GM23338 (cell line): ENCODE measurements at regions not wholly inside any gene's neighbourhood (a gene's known extent, or its start where the extent isn't known, plus 50 kb on each side); places are given as distances from the start of the nearest gene placed in this dataset.

Source experiments
- ATAC-seq: fragments of 200-7000 bp; cut with Tn5 transposase; 3 replicates; pipeline ENCODE4 v1.9.1; 2020
- DNase-seq: peaks from one replicate; pipeline ENCODE4 v3.0.0-alpha.2; 2015; ENCODE audit warnings: low spot score
- H2AFZ ChIP-seq: fragments of 200-600 bp; sonication (generic); 2 replicates; pipeline ENCODE4 v1.8.0; 2016; ENCODE audit warnings: antibody characterized with exemption, mild to moderate bottlenecking, moderate library complexity
- H3F3A ChIP-seq: fragments of 200-600 bp; sonication (generic); replicated peaks from 2 replicates; pipeline ENCODE4 v1.8.0; 2017; ENCODE audit warnings: antibody characterized with exemption, mixed run types, low read depth
- H3K27ac ChIP-seq: fragments of 200-600 bp; sonication (generic); 2 replicates; pipeline ENCODE4 v1.6.1; 2016; ENCODE audit warnings: low read depth
- H3K27me3 ChIP-seq: fragments of 200-600 bp; sonication (generic); 2 replicates; pipeline ENCODE4 v1.8.0; 2016; ENCODE audit warnings: mild to moderate bottlenecking, mixed run types, moderate library complexity; ENCODE audit not compliant: insufficient read depth
- H3K36me3 ChIP-seq: fragments of 200-600 bp; sonication (generic); 2 replicates; pipeline ENCODE4 v1.8.0; 2016; ENCODE audit warnings: mild to moderate bottlenecking; ENCODE audit not compliant: insufficient read depth
- H3K4me1 ChIP-seq: fragments of 200-600 bp; sonication (generic); 2 replicates; pipeline ENCODE4 v1.8.0; 2016; ENCODE audit warnings: mild to moderate bottlenecking, moderate library complexity; ENCODE audit not compliant: insufficient read depth
- H3K4me2 ChIP-seq: fragments of 200-600 bp; sonication (generic); 2 replicates; pipeline ENCODE4 v1.7.1; 2017; ENCODE audit warnings: mixed run types
- H3K4me3 ChIP-seq: fragments of 200-600 bp; sonication (generic); 2 replicates; pipeline ENCODE4 v1.6.1; 2016; ENCODE audit warnings: mixed run types
- H3K79me2 ChIP-seq: fragments of 200-600 bp; sonication (generic); replicated peaks from 2 replicates; pipeline ENCODE4 v1.8.0; 2017; ENCODE audit warnings: mild to moderate bottlenecking; ENCODE audit not compliant: insufficient read depth
- H3K9me2 ChIP-seq: fragments of 200-600 bp; sonication (generic); 2 replicates; pipeline ENCODE4 v1.8.0; 2017; ENCODE audit not compliant: insufficient read depth
- H4K20me1 ChIP-seq: fragments of 200-600 bp; sonication (generic); replicated peaks from 2 replicates; pipeline ENCODE4 v1.8.0; 2017; ENCODE audit warnings: mild to moderate bottlenecking; ENCODE audit not compliant: insufficient read depth
- H3K27ac Mint-ChIP-seq: 2 replicates; pipeline ENCODE4 v1.8.0; 2020; ENCODE audit warnings: inconsistent platforms, mild to moderate bottlenecking, moderate library complexity, mixed read lengths
- H3K27me3 Mint-ChIP-seq: 3 replicates; pipeline ENCODE4 v1.8.0; 2022; ENCODE audit warnings: low read depth, mild to moderate bottlenecking, moderate library complexity, mixed read lengths, inconsistent platforms; ENCODE audit not compliant: insufficient read depth, poor library complexity
- H3K36me3 Mint-ChIP-seq: 3 replicates; pipeline ENCODE4 v1.8.0; 2021; ENCODE audit warnings: low read depth, mild to moderate bottlenecking, inconsistent platforms, moderate library complexity, mixed read lengths
- H3K4me1 Mint-ChIP-seq: 3 replicates; pipeline ENCODE4 v1.8.0; 2020; ENCODE audit warnings: mild to moderate bottlenecking, inconsistent platforms, mixed read lengths
- H3K4me3 Mint-ChIP-seq: 3 replicates; pipeline ENCODE4 v1.8.0; 2021; ENCODE audit warnings: moderate library complexity, mild to moderate bottlenecking, inconsistent platforms, mixed read lengths
- H3K9me3 Mint-ChIP-seq: 3 replicates; pipeline ENCODE4 v1.8.0; 2020; ENCODE audit warnings: moderate library complexity, mild to moderate bottlenecking, inconsistent platforms, mixed read lengths
- CREB1 ChIP-seq: fragments of 250-450 bp; sonication (Bioruptor Pico); IDR thresholded peaks from 2 replicates; pipeline ENCODE4 v1.5.0; 2020; ENCODE audit warnings: low read depth, mild to moderate bottlenecking, moderate library complexity
- ETS1 ChIP-seq: IDR thresholded peaks from 2 replicates; pipeline ENCODE4 v1.6.1; 2016; ENCODE audit warnings: antibody characterized with exemption
- EZH2 ChIP-seq: fragments of 200-600 bp; sonication (generic); IDR thresholded peaks from one replicate; pipeline ENCODE4 v1.8.0; 2017; ENCODE audit warnings: antibody characterized with exemption, mild to moderate bottlenecking, low read depth; ENCODE audit not compliant: unreplicated experiment
- EZH2phosphoT487 ChIP-seq: fragments of 200-600 bp; sonication (generic); IDR thresholded peaks from one replicate; pipeline ENCODE4 v1.8.1; 2018; ENCODE audit warnings: antibody characterized with exemption; ENCODE audit not compliant: unreplicated experiment
- JUNB ChIP-seq: IDR thresholded peaks from one replicate; pipeline ENCODE4 v1.6.1; 2016; ENCODE audit warnings: antibody characterized with exemption; ENCODE audit not compliant: unreplicated experiment
- NANOG ChIP-seq: IDR thresholded peaks from 2 replicates; pipeline ENCODE4 v1.6.1; 2016; ENCODE audit warnings: antibody characterized with exemption, borderline replicate concordance
- POLR2AphosphoS5 ChIP-seq: IDR thresholded peaks from 2 replicates; pipeline ENCODE4 v1.6.1; 2016; ENCODE audit warnings: antibody characterized with exemption, low read depth
- STAT1 ChIP-seq: IDR thresholded peaks from one replicate; pipeline ENCODE4 v1.6.1; 2016; ENCODE audit warnings: antibody characterized with exemption; ENCODE audit not compliant: unreplicated experiment
- ZNF114 ChIP-seq: fragments of 250-450 bp; sonication (Bioruptor Pico); IDR thresholded peaks from 2 replicates; pipeline ENCODE4 v1.5.0; 2020; ENCODE audit warnings: mild to moderate bottlenecking, moderate library complexity
- ZNF331 ChIP-seq: fragments of 250-450 bp; sonication (Bioruptor Pico); IDR thresholded peaks from 2 replicates; pipeline ENCODE4 v1.5.0; 2020; ENCODE audit warnings: low read depth, mild to moderate bottlenecking, moderate library complexity
- ZNF462 ChIP-seq: fragments of 250-450 bp; sonication (Bioruptor Pico); IDR thresholded peaks from 2 replicates; pipeline ENCODE4 v1.5.0; 2020; ENCODE audit warnings: mild to moderate bottlenecking, moderate library complexity
- TF ChIP-seq, protein P1 (sequence below): IDR thresholded peaks from one replicate; pipeline ENCODE4 v1.6.1; 2018; ENCODE audit warnings: antibody characterized with exemption; ENCODE audit not compliant: unreplicated experiment
- TF ChIP-seq, protein P2 (sequence below), 2 experiments: fragments of 200-600 bp in 1 of 2; sonication (generic) in 1 of 2; conservative IDR thresholded peaks; 2 replicates each; pipeline versions ENCODE4 v1.5.1 to v1.6.1; 2016 to 2017; ENCODE audit warnings: antibody characterized with exemption in 2 of 2, low read depth in 2 of 2, mild to moderate bottlenecking in 2 of 2, moderate library complexity in 1 of 2

DNA sequence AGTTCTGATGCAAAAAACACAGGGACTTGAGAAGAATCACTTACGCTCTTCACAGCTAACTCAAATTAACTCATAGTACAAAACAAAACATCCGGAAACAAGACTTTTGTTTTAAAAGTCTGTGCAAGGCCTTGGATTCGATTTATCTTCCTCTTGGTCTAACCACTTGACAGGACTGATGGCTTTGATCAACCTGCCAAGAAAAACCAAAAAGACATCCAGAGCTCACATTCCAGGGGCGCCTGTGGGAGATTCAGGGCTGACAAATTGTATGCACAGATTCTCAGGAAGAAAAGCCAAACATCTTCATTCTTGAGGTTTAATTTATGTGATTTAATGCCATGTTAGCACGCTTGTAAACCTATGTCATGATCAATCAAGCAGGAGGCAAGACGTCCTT lies 129.1 kb upstream of the TMCC3 start:
- H2AFZ ChIP-seq = no peak overlapping the region
- no peak overlapping the region for H3K27ac Mint-ChIP-seq

More for the DNA sequence above, 129.1 kb upstream of the TMCC3 start:
- H3K4me1 ChIP-seq = peaks cover 2% of the 10 kb centered on the region; the same call in 1 of the 2 replicates
- no peak for ATAC-seq
- no peaks in the 10 kb centered on the region for H3K27me3 ChIP-seq
- peaks cover 6% of the 10 kb centered on the region; the same call in 2 of the 3 replicates for H3K4me1 Mint-ChIP-seq
- H3K4me2 ChIP-seq = no peak overlapping the region
- H3F3A ChIP-seq = no peaks in the 10 kb centered on the region
- H3K9me3 Mint-ChIP-seq = no peaks in the 10 kb centered on the region
- no peaks in the 10 kb centered on the region for H3K79me2 ChIP-seq
- DNase-seq = no peak
- no peaks in the 10 kb centered on the region for H3K9me2 ChIP-seq
- no peak overlapping the region for H3K27ac ChIP-seq
- no peak overlapping the region for H3K4me3 ChIP-seq
- no peak for TF ChIP-seq CREB1 (CRISPR knock-in tag)
- TF ChIP-seq, protein P1, sequence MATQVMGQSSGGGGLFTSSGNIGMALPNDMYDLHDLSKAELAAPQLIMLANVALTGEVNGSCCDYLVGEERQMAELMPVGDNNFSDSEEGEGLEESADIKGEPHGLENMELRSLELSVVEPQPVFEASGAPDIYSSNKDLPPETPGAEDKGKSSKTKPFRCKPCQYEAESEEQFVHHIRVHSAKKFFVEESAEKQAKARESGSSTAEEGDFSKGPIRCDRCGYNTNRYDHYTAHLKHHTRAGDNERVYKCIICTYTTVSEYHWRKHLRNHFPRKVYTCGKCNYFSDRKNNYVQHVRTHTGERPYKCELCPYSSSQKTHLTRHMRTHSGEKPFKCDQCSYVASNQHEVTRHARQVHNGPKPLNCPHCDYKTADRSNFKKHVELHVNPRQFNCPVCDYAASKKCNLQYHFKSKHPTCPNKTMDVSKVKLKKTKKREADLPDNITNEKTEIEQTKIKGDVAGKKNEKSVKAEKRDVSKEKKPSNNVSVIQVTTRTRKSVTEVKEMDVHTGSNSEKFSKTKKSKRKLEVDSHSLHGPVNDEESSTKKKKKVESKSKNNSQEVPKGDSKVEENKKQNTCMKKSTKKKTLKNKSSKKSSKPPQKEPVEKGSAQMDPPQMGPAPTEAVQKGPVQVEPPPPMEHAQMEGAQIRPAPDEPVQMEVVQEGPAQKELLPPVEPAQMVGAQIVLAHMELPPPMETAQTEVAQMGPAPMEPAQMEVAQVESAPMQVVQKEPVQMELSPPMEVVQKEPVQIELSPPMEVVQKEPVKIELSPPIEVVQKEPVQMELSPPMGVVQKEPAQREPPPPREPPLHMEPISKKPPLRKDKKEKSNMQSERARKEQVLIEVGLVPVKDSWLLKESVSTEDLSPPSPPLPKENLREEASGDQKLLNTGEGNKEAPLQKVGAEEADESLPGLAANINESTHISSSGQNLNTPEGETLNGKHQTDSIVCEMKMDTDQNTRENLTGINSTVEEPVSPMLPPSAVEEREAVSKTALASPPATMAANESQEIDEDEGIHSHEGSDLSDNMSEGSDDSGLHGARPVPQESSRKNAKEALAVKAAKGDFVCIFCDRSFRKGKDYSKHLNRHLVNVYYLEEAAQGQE = no peak
- no peak for TF ChIP-seq NANOG
- TF ChIP-seq ZNF462 (CRISPR knock-in tag) = no peak
- no peak for TF ChIP-seq EZH2phosphoT487
- TF ChIP-seq POLR2AphosphoS5 = no peak
- TF ChIP-seq ZNF331 (CRISPR knock-in tag) = no peak
- TF ChIP-seq EZH2 = no peak
- TF ChIP-seq ETS1 = no peak
- TF ChIP-seq, protein P2, sequence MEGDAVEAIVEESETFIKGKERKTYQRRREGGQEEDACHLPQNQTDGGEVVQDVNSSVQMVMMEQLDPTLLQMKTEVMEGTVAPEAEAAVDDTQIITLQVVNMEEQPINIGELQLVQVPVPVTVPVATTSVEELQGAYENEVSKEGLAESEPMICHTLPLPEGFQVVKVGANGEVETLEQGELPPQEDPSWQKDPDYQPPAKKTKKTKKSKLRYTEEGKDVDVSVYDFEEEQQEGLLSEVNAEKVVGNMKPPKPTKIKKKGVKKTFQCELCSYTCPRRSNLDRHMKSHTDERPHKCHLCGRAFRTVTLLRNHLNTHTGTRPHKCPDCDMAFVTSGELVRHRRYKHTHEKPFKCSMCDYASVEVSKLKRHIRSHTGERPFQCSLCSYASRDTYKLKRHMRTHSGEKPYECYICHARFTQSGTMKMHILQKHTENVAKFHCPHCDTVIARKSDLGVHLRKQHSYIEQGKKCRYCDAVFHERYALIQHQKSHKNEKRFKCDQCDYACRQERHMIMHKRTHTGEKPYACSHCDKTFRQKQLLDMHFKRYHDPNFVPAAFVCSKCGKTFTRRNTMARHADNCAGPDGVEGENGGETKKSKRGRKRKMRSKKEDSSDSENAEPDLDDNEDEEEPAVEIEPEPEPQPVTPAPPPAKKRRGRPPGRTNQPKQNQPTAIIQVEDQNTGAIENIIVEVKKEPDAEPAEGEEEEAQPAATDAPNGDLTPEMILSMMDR (conservative IDR thresholded peaks at IDR 0.05; ENCODE audit: low read depth in 2 of 2) = no peak
- no peak for TF ChIP-seq ZNF114 (CRISPR knock-in tag)
- TF ChIP-seq STAT1 = no peak
- TF ChIP-seq JUNB = no peak
- no peaks in the 10 kb centered on the region for H4K20me1 ChIP-seq
- H3K4me3 Mint-ChIP-seq = no peak overlapping the region
- no peaks in the 10 kb centered on the region for H3K36me3 Mint-ChIP-seq
- no peaks in the 10 kb centered on the region for H3K36me3 ChIP-seq
- peaks cover 3% of the 10 kb centered on the region for H3K27me3 Mint-ChIP-seq
